ENCODE measurements at regions not wholly inside any gene's neighbourhood (a gene's known extent, or its start where the extent isn't known, plus 50 kb on each side); places are given as distances from the start of the nearest gene placed in this dataset.

DNA sequence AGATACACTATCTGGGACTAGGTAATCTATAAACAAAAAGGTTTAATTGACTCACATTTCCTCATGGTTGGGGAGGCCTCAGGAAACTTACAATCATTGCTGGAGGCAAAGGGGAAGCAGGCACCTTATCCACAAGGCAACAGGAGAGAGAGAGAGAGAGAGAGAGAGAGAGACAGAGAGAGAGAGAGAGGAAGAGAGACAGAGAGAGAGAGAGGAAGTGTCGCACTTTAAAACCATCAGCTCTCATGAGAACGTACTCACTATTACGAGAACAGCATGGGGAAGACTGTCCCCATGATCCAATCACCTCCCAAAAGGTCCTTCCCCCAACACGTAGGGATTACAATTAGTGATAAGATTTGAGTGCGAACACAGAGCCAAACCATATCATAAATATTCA, 253.5 kb upstream of the TRIB2 start:
- TF ChIP-seq, protein P1, sequence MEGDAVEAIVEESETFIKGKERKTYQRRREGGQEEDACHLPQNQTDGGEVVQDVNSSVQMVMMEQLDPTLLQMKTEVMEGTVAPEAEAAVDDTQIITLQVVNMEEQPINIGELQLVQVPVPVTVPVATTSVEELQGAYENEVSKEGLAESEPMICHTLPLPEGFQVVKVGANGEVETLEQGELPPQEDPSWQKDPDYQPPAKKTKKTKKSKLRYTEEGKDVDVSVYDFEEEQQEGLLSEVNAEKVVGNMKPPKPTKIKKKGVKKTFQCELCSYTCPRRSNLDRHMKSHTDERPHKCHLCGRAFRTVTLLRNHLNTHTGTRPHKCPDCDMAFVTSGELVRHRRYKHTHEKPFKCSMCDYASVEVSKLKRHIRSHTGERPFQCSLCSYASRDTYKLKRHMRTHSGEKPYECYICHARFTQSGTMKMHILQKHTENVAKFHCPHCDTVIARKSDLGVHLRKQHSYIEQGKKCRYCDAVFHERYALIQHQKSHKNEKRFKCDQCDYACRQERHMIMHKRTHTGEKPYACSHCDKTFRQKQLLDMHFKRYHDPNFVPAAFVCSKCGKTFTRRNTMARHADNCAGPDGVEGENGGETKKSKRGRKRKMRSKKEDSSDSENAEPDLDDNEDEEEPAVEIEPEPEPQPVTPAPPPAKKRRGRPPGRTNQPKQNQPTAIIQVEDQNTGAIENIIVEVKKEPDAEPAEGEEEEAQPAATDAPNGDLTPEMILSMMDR (IDR thresholded peaks at IDR 0.05): no peak
- no peak for TF ChIP-seq EP300 (IDR thresholded peaks at IDR 0.05)
- TF ChIP-seq POLR2AphosphoS5 (IDR thresholded peaks at IDR 0.05): no peak
- TF ChIP-seq POLR2A (IDR thresholded peaks at IDR 0.05): no peak
